Breast epithelium (tissue), 4 donors: ENCODE measurements at regions not wholly inside any gene's neighbourhood (a gene's known extent, or its start where the extent isn't known, plus 50 kb on each side); places are given as distances from the start of the nearest gene placed in this dataset.

Source experiments
- DNase-seq, 2 donors: peaks; one replicate each; pipeline ENCODE4 v3.0.0-alpha.2; 2019; ENCODE audit warnings: low spot score in 2 of 2
- H3K27ac ChIP-seq, 2 donors: fragments of 200-600 bp; sonication (generic) in 1 of 2; one replicate each; pipeline ENCODE4 v1.5.1; 2016 to 2019; ENCODE audit warnings: mild to moderate bottlenecking in 1 of 2
- H3K27me3 ChIP-seq, 2 donors: fragments of 200-600 bp; sonication (generic) in 1 of 2; one replicate each; pipeline versions ENCODE4 v1.5.1 to v1.6.0; 2017 to 2019; ENCODE audit warnings: control low read depth in 1 of 2, mild to moderate bottlenecking in 1 of 2
- H3K36me3 ChIP-seq: fragments of 200-600 bp; one replicate; pipeline ENCODE4 v1.5.1; 2019
- H3K4me1 ChIP-seq, 2 donors: fragments of 200-600 bp; sonication (generic); one replicate each; pipeline ENCODE4 v1.5.1; 2016 to 2019; ENCODE audit warnings: control low read depth in 1 of 2
- H3K4me3 ChIP-seq, 3 donors: fragments of 200-600 bp; sonication (generic); 1 replicate in 2 of 3; 2 replicates in 1 of 3; pipeline ENCODE4 v1.5.1; 2016 to 2019; ENCODE audit warnings: mild to moderate bottlenecking in 3 of 3, moderate library complexity in 2 of 3
- H3K9me3 ChIP-seq, 2 donors: fragments of 200-600 bp; sonication (generic) in 1 of 2; one replicate each; pipeline ENCODE4 v1.5.1; 2016 to 2019; ENCODE audit warnings: control low read depth in 1 of 2
- POLR2A ChIP-seq: fragments of 450-650 bp; IDR thresholded peaks from one replicate; pipeline ENCODE4 v1.6.1; 2016; ENCODE audit warnings: antibody characterized with exemption, mild to moderate bottlenecking, moderate library complexity
- POLR2AphosphoS5 ChIP-seq, 3 donors: sonication (generic); formaldehyde crosslinking; IDR thresholded peaks; one replicate each; pipeline ENCODE4 v1.6.1; 2017; ENCODE audit warnings: antibody characterized with exemption in 3 of 3
- intact Hi-C: fragments of 100-400 bp; cut with DNase I; formaldehyde crosslinking; loops from one replicate; pipeline ENCODE4 v1.15.1; 2023; ENCODE audit warnings: low total_unique reads
- TF ChIP-seq, protein P1 (sequence below), 3 donors: fragments of 450-650 bp; IDR thresholded peaks; one replicate each; pipeline ENCODE4 v1.5.1; 2016 to 2017; ENCODE audit warnings: antibody characterized with exemption in 3 of 3, mild to moderate bottlenecking in 3 of 3, moderate library complexity in 3 of 3

- Histone ChIP-seq H3K4me3 (no peak overlapping the region), H3K27me3 (no peaks in the 10 kb centered on the region), H3K4me1 (no peaks in the 10 kb centered on the region), H3K36me3 (no peaks in the 10 kb centered on the region), H3K9me3 (no peaks in the 10 kb centered on the region), H3K27ac (no peak overlapping the region)
- intact Hi-C loops, result no loop called here
- no peak for DNase-seq
- TF ChIP-seq, protein P1, sequence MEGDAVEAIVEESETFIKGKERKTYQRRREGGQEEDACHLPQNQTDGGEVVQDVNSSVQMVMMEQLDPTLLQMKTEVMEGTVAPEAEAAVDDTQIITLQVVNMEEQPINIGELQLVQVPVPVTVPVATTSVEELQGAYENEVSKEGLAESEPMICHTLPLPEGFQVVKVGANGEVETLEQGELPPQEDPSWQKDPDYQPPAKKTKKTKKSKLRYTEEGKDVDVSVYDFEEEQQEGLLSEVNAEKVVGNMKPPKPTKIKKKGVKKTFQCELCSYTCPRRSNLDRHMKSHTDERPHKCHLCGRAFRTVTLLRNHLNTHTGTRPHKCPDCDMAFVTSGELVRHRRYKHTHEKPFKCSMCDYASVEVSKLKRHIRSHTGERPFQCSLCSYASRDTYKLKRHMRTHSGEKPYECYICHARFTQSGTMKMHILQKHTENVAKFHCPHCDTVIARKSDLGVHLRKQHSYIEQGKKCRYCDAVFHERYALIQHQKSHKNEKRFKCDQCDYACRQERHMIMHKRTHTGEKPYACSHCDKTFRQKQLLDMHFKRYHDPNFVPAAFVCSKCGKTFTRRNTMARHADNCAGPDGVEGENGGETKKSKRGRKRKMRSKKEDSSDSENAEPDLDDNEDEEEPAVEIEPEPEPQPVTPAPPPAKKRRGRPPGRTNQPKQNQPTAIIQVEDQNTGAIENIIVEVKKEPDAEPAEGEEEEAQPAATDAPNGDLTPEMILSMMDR (IDR thresholded peaks at IDR 0.05), result no peak
- TF ChIP-seq POLR2AphosphoS5 (IDR thresholded peaks at IDR 0.05), result no peak
- no peak for TF ChIP-seq POLR2A
Measured at GRCh38 chr7:41878309-41879295, 175.7 kb upstream of the INHBA start.

DNA sequence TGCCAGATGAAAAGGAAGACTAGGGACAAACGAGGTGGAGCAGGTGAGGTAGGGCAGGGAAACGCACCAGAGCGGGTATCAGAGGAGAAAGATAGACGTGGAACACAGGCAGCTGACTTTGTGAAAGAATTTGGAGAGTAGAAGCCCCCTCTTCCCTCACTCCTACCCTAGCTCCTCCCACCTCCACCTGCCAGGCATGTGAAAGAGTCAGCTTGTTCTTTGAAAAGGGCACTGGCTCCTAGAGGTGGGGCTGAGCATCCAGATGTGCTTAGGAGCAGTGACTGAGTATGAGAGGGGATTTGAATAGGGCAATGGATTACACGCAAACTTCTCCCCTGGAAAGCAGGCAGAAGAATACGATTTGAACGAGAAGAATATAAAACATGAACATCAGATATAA lies 174.2 kb upstream of the INHBA start:
- DNase-seq, result no peak
- intact Hi-C loops, result no loop called here
- no peaks in the 10 kb centered on the region for H3K9me3 ChIP-seq
- no peaks in the 10 kb centered on the region for H3K36me3 ChIP-seq
- peak overlapping the region in 1 of 2 donors; percentile 61 for H3K27ac ChIP-seq
- H3K4me1 ChIP-seq, result no peaks in the 10 kb centered on the region
- H3K27me3 ChIP-seq, result no peaks in the 10 kb centered on the region
- H3K4me3 ChIP-seq, result no peak overlapping the region
- TF ChIP-seq POLR2A, result no peak
- TF ChIP-seq, protein P1 (IDR thresholded peaks at IDR 0.05), result no peak
- TF ChIP-seq POLR2AphosphoS5 (IDR thresholded peaks at IDR 0.05), result no peak

DNA sequence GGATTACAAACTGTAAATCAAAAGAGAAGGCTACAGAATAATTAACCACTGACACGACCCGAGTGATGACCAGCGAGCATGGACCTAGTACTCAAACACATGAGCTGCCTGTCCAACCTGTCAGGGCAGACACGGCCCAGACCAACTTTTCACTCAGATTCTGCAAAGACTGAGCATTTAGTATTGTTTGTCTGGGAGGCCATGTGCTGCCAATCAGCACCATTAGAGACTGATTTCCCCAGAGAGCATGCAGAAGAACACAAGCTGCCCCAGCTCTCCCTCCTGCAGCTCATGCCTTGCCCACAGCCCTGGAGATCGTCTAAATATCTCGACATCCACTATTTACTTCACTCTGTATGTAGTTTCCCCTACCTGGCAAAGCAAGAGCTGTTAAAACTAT lies 172.6 kb upstream of the INHBA start:
- Histone ChIP-seq H3K27me3 (no peaks in the 10 kb centered on the region), H3K4me1 (no peaks in the 10 kb centered on the region), H3K27ac (no peak overlapping the region), H3K4me3 (no peak overlapping the region), H3K36me3 (no peaks in the 10 kb centered on the region), H3K9me3 (no peaks in the 10 kb centered on the region)
- no peak for DNase-seq
- TF ChIP-seq, protein P1 (IDR thresholded peaks at IDR 0.05), result no peak
- TF ChIP-seq POLR2A, result no peak
- TF ChIP-seq POLR2AphosphoS5 (IDR thresholded peaks at IDR 0.05), result no peak
- intact Hi-C loops, result no loop called here

GRCh38 chr7:41874201-41874785 lies 171.4 kb upstream of the INHBA start:
- Histone ChIP-seq H3K36me3 (no peaks in the 10 kb centered on the region), H3K4me3 (no peak overlapping the region), H3K9me3 (no peaks in the 10 kb centered on the region), H3K4me1 (no peaks in the 10 kb centered on the region), H3K27me3 (no peaks in the 10 kb centered on the region), H3K27ac (no peak overlapping the region)
- intact Hi-C loops, result no loop called here
- TF ChIP-seq POLR2AphosphoS5 (IDR thresholded peaks at IDR 0.05), result no peak
- TF ChIP-seq POLR2A, result no peak
- TF ChIP-seq, protein P1 (IDR thresholded peaks at IDR 0.05), result no peak
- no peak for DNase-seq

- no peaks in the 10 kb centered on the region for H3K27me3 ChIP-seq
- H3K4me3 ChIP-seq, result no peak overlapping the region
- no peak for DNase-seq
- no peaks in the 10 kb centered on the region for H3K9me3 ChIP-seq
- TF ChIP-seq POLR2A (no peak), POLR2AphosphoS5 (IDR thresholded peaks at IDR 0.05) (no peak)
- TF ChIP-seq, protein P1 (IDR thresholded peaks at IDR 0.05), result no peak
- no peaks in the 10 kb centered on the region for H3K4me1 ChIP-seq
- H3K27ac ChIP-seq, result no peak overlapping the region
- intact Hi-C loops, result no loop called here
- H3K36me3 ChIP-seq, result no peaks in the 10 kb centered on the region
Measured at GRCh38 chr7:41873741-41874140, 170.9 kb upstream of the INHBA start.
